ENCODE measurements at regions not wholly inside any gene's neighbourhood (a gene's known extent, or its start where the extent isn't known, plus 50 kb on each side); places are given as distances from the start of the nearest gene placed in this dataset.

DNA sequence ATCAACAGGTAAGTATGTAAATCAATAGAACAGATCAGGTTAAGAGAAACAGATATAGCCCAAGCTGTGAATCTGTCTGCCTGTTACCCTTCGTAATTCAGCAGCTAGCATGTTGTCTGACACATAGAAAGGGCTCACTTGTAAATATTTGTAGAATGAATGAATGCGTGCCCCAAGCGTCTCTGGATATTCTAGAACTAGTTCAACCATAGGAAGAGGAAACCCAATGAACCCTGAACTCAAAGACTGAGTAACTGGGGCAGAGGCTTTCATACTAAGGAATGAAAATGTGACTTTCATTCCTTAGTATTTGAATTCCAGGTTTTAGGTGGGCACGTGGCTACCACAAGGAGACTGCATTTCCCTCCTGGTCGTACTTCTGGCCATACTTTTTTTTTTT is 60.1 kb upstream of the SMYD2 start (continued):
- TF ChIP-seq, protein P1, sequence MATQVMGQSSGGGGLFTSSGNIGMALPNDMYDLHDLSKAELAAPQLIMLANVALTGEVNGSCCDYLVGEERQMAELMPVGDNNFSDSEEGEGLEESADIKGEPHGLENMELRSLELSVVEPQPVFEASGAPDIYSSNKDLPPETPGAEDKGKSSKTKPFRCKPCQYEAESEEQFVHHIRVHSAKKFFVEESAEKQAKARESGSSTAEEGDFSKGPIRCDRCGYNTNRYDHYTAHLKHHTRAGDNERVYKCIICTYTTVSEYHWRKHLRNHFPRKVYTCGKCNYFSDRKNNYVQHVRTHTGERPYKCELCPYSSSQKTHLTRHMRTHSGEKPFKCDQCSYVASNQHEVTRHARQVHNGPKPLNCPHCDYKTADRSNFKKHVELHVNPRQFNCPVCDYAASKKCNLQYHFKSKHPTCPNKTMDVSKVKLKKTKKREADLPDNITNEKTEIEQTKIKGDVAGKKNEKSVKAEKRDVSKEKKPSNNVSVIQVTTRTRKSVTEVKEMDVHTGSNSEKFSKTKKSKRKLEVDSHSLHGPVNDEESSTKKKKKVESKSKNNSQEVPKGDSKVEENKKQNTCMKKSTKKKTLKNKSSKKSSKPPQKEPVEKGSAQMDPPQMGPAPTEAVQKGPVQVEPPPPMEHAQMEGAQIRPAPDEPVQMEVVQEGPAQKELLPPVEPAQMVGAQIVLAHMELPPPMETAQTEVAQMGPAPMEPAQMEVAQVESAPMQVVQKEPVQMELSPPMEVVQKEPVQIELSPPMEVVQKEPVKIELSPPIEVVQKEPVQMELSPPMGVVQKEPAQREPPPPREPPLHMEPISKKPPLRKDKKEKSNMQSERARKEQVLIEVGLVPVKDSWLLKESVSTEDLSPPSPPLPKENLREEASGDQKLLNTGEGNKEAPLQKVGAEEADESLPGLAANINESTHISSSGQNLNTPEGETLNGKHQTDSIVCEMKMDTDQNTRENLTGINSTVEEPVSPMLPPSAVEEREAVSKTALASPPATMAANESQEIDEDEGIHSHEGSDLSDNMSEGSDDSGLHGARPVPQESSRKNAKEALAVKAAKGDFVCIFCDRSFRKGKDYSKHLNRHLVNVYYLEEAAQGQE (IDR thresholded peaks at IDR 0.05; ENCODE audit: unreplicated experiment): no peak
- no peak for TF ChIP-seq POLR2AphosphoS5 (IDR thresholded peaks at IDR 0.05; ENCODE audit: low read depth)

DNA sequence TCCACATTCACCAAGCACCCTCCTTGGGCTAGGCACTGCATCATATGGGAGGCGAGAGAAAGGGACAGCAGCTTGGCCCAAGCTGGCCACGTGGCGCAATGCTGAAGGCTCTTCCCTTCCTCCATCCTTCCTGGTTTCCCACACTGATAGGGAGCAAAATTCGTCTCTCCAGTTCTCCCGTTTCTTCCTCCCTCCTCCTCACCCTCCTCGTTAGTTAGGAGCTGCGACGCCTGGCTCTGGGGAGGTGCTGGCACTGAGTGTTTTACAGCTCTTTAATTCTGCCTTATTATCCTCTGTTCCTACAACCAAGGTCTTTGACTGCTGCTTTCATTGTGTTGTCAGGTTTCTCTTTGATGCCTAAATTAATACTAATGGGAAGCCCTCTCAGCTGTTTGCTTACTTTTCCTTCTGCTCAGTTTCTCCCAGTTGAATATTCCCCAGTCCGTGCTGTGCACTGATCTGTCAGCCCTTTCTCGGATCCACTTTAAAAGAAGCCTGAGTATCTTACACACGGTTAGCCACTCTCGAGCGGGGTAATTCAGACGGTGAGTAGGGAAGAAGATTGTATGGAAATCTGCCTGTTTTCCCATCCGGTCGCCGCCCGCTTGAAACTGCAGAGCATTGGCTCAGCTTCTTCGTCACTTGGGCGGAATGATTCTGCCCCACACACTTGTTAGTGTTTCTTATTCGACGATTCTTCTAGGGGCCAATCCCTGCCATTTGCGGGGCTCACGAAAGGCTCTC is 56.2 kb upstream of the SMYD2 start:
- H3F3A ChIP-seq (replicated peaks; ENCODE audit: low read depth): no peaks in the 10 kb centered on the region
- H4K20me1 ChIP-seq (replicated peaks; ENCODE audit: insufficient read depth): no peaks in the 10 kb centered on the region
- ATAC-seq: peak; percentile 90
- Mint-ChIP-seq H3K9me3 (no peaks in the 10 kb centered on the region), H3K27ac (no peak overlapping the region), H3K4me1 (peaks cover 25% of the 10 kb centered on the region), H3K27me3 (ENCODE audit: insufficient read depth, low read depth, poor library complexity) (peaks cover 8% of the 10 kb centered on the region), H3K36me3 (ENCODE audit: low read depth) (no peaks in the 10 kb centered on the region), H3K4me3 (peak overlapping the region; percentile 71)
- H3K9me2 ChIP-seq (ENCODE audit: insufficient read depth): no peaks in the 10 kb centered on the region
- H3K79me2 ChIP-seq (replicated peaks; ENCODE audit: insufficient read depth): no peaks in the 10 kb centered on the region
- H3K27ac ChIP-seq (ENCODE audit: low read depth): no peak overlapping the region
- H3K4me3 ChIP-seq: peak overlapping the region; percentile 58
- no peaks in the 10 kb centered on the region for H3K36me3 ChIP-seq (ENCODE audit: insufficient read depth)
- H2AFZ ChIP-seq: peak overlapping the region; percentile 93
- TF ChIP-seq EZH2phosphoT487 (IDR thresholded peaks at IDR 0.05; ENCODE audit: unreplicated experiment) (no peak), CTCF (conservative IDR thresholded peaks at IDR 0.05; ENCODE audit: low read depth in 2 of 2) (0 out of 4 replicates have a peak, but pooled peaks of 1 of the 2 experiments have one; percentile 3), ETS1 (IDR thresholded peaks at IDR 0.05) (no peak), STAT1 (IDR thresholded peaks at IDR 0.05; ENCODE audit: unreplicated experiment) (no peak)
- peaks cover 24% of the 10 kb centered on the region for H3K27me3 ChIP-seq (ENCODE audit: insufficient read depth)
- H3K4me2 ChIP-seq: peak overlapping the region; percentile 81
- DNase-seq (ENCODE audit: low spot score): peak; percentile 77
- H3K4me1 ChIP-seq (ENCODE audit: insufficient read depth): peaks cover 16% of the 10 kb centered on the region

All from GM23338 (cell line).